NOMO-1 treated with DMSO at 0.1 percent for 48 hours (cell line): ENCODE measurements at regions not wholly inside any gene's neighbourhood (a gene's known extent, or its start where the extent isn't known, plus 50 kb on each side); places are given as distances from the start of the nearest gene placed in this dataset.

ENCODE experiments used
- DNase-seq: peaks from one replicate; lab custom pipeline; 2025; ENCODE audit not compliant: unreplicated experiment; lab: John Stamatoyannopoulos, UW

DNA sequence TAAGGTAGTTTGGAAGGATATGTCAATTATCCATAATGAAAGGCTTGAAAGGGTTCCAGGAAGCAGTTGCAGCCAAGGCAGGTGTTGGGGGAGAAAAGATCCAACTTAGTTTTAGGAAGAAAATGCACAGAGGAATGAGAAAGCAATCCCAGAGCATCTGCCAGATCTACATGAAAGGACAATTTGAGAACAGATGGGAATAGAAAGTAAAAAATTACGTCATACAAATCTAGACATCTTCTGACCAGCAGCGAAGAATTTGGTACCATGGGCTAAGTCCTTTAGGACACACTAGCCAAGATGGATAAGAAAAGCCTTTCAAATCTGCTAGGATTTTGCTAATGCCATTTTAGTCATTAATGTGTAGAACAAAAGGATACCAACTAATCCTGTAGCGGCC is 244.1 kb upstream of the PRR16 start:
- DNase-seq = no peak

DNA sequence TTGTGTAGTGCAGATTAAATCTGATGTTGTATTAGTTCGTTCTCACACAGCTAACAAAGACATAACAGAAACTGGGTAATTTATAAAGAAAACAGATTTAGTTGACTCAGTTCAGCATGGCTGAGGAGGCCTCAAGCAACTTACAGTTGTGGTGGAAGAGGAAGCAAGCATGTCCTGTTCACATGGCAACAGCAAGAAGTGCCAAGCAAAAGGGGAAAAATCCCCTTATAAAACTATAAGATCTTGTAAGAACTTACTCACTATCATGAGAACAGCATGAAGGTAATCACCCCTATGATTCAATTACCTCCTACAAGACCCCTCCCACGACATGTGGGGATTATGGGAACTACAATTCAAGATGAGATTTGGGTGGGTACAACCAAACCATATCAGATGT is 238.6 kb upstream of the PRR16 start:
- no peak for DNase-seq

DNA sequence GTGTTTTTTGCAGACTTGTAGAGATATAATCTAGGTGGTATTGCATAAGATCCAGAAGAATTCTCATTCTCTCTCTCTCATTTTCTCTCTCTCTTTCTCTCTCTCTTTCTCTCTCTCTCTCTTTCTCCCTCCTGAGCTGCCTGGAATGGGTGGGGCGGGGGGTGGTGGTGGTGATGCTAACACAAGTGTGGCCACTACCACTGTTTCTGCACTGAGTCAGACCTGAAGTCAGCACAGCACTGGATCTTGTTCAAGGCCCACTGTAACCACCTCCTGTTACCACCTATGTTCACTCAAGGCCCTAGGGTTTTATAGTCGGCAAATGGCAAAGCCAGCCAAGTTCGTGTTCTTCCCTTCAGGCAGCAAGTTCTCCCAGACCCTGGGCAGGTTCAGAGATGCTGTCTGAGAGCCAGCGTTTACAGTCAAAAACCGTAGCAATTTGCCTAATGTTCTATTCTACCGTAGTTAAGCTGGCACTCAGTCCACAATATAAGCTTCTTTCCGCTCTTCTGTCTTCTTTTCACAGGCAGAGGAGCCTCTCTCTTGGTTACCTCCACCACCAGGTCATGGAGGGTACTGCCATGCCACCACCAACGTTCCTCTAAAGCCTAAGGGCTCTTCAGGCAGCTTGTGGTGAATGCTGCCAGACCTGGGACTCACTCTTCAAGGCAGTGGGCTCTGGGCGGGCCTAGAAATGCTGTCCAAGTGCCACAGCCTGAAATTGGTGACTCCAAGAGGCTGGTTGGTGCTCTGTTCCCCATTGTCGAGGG is 235.7 kb upstream of the PRR16 start:
- DNase-seq = no peak

DNA sequence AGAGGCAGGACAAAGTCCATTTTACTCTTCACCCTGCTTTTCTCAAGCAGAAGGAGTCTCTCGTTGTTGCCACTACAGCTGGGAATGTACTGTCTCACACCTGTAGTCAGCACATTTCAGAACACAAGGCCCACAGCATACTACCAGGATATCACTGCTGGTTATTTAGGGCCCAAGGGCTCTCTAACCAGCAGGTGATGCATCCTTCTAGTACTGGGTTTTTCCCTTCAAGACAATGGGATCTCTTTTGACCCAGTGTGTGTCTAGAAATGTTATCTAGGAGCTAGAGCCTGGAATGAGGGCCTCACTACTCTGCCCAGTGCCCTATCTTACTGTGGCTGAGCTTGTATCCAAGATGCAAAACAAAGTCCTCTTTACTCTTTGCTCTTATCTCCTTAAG is 235.1 kb upstream of the PRR16 start:
- DNase-seq = no peak

DNA sequence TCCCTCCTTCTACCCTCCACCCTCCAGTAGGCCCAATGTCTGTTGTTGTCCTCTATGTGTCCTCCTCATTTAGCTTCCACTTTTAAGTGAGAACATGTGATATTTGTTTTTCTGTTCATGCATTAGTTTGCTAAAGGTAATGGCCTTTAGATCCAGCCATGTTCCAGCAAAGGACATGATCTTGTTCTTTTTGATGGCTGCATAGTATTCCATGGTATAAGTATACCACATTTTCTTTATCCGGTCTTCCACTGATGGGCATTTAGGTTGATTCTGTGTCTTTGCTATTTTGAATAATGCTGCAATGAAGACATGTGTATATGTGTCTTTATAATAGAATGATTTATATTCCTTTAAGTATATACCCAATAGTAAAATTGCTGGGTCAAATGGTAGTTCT is 232.5 kb upstream of the PRR16 start:
- DNase-seq = no peak

DNA sequence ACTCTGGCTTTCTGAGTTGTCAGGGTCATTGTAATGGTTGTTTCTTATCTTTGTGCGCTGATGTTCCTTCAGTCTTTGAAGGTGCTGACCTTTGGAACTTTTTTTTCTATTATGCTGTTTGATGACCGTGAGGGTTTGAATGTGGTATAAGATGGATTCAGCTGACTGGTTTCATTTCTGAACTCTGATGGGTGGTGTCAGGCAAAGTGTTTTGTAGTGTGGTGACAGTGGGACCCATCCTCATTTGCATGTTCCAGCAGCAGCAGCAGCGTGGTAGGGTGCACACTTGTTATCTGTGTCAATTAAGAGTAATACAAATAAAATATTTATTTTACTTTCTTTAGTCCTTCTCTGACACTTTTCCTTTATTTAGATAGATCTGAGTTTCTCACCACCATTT is 227.7 kb upstream of the PRR16 start:
- no peak for DNase-seq

DNA sequence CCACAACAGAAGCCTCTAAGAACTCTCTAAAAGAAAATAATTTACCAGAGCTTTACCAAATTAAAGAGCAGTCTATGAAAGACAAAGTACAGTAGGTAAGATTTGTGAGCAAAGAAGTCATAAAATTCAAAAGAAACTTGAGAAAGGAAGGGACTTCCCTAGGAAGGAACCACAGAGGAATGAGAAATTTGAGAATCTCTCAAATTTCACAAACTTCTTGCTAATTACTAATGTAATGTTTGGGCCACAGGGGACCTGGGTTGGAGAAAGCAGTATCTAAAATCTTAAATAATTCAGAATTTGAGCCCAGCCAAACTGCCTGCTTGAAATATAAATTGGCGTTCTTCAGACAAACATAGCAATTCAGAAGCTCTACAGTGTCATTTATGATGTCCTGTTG is 225.0 kb upstream of the PRR16 start:
- DNase-seq = no peak

DNA sequence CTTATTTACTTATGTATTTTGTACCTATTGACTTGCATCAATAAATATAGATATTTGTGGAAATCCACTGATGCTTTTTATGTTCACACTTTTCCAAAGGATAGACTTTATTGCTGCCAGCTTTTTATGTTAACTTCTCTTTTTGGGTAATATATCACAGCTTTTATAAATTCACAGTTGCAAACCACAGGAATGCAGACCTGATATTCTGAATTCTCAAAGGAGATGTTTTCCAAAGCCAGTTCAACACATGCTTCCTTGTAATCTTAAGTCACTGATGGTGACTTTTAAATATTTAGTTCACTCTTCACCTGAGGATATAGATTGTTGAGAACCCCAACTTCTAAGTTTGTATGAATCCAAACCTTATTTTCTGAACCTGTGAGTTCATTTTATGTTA is 223.4 kb upstream of the PRR16 start:
- DNase-seq = no peak

DNA sequence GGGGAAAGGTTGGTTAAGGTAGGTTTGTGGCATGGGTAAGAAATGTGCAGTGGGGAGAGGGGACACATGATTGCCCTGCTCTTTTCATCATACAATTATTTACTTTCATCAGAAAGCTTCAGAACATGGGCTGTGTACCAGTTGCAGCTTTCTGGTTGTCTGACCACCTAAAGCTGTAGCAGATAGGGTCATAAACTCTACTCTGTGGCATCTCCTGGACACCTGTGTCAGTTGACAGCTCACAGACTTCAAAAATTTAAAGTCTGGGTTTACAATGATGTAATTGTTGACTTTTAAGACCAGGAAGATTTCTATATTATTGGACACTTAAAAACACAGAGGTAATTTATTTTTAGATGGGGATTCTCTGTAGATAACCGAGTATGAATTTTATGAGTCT is 222.7 kb upstream of the PRR16 start:
- no peak for DNase-seq

DNA sequence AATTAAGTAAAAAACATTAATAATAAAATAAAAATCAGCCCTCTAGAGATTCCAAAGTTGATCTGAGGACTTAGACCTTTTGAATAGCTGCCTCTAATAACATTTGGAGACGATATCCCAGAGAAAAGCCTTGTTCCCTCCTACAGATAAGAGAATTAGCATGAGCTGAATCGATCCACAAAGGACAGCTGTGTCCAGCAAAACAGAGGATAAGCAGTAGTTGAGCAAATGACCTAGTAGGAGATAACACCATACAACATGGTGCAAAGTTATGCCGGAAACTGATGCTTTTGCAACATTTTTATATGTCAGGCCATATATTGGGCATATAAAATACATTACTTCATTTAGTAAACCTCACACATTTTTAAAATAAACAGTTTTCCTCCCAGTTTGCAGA is 212.2 kb upstream of the PRR16 start:
- no peak for DNase-seq

DNA sequence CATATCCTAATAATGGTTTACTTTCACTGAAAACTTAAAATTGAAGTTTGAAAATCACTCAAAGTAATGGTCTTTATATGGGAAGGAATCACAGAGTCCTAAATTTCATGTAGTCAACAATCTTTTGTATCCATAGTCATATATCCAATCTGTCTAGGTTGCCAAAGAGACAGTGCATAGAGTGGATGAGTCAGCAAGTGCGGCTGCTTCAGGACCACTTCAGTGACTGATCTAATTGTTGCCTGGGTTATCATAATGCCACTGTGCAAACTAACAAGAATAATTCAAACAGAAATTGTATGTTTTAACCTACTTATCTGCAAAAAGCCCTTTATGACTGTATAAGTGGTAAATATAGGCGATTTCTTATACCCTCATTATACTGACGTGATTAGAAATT is 211.3 kb upstream of the PRR16 start:
- DNase-seq = no peak

DNA sequence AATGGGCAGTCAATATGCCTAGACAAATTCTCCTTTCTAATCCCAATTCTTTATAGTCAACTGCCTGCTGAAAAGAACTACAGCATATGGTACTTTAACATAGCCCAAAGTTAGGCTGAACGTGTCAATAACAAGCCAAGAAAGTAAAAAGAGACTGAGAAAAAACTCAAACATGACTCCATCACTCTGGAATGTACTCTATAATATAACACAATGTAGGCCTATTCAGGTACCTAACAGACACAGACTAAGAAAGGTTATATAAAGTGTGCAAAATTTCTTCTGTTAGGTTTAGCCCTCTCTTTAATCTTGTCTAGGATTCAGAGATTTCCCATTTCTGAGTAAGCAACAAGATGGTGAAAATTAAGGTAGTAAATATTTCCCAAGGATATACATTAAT is 209.7 kb upstream of the PRR16 start:
- no peak for DNase-seq

DNA sequence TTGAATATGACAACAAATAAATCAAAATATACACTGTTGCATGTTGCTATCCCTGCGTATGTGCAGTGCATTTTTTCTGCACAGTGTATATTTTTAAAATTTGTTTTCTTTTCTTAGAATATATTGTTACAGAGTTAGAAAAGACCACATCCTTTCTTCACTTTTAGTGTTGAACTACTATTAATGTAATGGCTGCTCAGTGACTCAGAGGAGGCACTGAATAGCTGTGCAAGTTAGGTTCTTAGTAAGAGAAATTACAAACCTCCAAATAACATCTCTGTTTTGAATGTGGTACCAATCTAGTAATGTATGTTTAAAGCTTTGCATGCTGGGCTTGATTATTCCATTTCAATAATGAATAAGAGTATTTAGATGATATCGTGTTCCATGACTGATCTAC is 208.9 kb upstream of the PRR16 start:
- DNase-seq = no peak

DNA sequence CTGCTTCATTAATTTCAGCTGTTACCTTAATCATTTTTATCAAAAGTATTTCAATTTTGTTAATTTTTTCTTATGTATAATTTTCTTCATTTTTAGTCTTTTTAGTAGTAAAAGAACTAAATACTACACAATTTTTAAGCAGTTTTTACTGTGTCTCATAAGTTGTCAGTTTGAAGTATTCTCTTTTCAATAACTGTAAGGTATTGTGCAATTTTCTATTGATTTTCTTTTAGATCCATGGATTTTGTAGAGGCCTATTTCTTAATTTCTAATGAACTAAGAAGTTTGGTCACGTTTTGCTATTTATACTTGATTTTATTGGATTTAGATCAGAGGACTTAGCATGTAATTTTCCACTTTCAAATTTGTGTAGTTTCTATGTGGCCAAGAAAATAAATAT is 207.7 kb upstream of the PRR16 start:
- no peak for DNase-seq

DNA sequence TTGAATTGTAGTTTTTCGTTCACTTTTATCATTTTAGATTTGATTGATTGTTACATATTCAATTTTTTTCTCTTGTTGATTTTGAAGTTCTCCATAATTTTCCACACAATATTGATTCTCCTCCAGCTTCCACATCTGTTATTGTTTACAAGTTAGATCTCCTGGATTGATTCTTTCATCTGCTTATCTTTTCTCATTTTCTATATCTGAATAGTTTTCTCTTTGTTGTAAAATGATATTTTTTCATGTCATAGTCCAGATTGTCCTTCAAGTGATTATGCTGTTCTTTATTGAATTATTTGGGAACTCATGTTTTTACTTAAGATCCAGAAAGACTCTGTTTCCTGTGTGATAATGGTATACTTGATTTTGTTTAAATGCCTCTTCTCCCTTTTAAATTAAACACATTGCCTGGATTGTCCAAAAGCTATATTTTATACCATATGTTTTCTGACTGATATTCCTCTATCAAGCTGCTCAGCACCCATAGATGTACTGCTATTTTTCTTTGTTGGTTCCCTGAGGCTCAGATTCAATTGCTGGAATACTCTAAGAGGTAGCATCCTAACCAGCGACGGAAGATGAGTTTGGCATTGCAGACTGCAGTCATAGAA is 206.6 kb upstream of the PRR16 start:
- no peak for DNase-seq

DNA sequence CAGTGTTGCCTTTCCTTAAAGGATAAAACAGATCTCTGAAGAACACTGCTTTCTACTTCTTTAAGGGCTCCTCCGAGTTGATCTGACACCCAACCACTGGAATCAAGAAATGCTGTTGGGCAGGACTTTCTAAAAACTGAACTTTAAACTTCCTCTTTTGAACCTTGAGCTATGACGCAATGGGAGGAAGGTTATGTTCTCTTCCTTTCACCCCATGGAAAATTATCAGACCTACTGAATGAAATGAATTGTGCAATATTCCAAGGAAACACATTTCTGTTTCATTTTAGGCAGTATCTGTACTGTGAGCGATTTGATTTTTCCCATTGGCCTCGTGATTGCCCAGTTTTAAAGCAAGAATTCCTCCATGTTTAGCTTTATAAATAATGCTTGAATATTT is 206.0 kb upstream of the PRR16 start:
- peak; percentile 95 for DNase-seq

DNA sequence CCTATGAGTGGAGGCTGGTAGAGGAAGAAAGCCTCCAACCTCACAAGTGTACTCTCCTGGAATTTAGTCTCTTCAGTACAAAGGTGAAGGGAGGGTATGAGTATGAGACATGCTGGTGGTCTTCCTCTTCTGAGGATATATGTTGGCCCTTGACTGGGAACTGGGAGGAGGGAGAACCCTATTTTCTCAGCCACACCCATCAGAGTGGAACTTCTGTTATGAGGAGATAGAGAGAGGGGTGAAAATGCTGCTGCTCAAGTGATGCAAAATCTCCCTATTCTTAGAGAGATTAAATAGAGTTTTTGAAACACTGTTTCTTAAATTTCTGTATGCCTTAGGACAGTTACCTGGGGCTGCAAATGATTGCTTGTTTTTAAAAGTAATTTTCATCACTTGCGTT is 203.4 kb upstream of the PRR16 start:
- no peak for DNase-seq

DNA sequence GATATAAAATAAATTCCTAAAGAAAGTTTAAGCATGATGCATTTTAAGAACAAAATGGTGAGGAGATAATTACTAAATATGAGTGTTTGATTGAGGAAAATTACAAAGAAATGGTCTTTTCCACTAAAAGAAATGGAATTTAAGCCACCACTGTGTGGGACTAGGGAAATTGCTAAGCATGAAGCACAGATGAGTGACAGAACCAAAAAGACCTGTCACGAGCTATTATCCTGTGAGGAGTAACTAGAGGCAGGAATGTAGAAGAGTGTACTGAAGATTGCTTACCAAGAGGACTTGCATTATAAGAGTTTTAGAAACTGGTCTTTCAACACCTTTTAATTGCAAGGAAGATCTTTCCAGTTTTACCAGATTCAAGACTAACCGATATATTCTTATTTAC is 193.6 kb upstream of the PRR16 start:
- no peak for DNase-seq

DNA sequence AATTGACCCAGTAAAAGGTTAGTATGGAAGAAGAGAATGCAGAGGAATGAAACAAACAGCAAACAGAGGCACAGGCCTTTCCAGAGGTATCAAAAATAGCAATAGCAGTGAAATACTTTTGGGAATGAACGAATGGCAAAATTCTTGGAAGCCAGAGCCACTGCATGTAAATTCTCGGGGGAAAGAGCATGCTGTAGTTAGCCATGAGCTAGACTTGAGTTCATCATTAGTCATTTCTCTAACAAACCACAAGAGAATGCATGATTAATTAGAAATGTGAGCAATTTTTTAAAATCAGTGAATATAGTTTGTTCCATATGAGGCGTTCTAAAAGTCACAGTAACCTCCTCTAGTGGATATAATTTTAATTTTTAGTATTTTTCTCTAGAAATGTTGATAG is 170.3 kb upstream of the PRR16 start:
- no peak for DNase-seq

DNA sequence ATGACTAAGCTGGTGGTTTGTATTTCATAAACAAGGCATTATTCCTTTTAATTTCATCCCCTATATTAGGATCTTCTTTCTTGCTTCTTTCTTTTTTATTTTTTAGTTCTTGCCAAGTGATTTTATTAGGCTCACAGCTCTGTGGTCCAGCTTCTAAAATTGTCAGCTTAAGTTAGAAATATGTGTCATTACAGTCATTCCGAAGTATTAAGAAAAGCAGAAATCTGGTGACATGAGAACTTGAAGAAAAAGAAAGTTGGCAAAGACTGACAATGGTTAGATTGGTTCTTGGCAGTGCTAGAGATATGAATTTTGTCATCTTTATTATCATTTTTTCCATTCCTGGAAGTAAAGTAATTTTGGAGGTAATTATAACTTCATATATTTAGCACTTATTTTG is 166.5 kb upstream of the PRR16 start:
- no peak for DNase-seq

DNA sequence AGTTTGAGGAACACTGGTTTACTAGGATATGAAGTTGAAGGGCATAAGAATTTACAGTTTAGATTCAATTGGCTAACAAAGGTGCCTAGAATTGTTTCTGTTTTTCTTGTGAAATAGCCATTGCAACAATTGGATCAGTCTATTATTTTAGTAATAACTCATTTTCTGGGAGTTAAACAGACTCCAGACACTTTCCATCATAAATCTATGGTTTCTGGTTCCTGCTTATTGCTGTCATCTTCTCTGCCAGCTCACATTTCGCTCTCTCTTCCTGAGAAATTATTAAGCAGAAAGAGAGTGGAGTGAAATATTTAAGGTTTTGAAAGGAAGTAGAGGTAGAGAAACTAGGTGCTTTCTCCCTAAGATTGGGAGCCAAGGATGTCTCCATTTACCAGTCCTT is 165.1 kb upstream of the PRR16 start:
- peak; percentile 64 for DNase-seq

DNA sequence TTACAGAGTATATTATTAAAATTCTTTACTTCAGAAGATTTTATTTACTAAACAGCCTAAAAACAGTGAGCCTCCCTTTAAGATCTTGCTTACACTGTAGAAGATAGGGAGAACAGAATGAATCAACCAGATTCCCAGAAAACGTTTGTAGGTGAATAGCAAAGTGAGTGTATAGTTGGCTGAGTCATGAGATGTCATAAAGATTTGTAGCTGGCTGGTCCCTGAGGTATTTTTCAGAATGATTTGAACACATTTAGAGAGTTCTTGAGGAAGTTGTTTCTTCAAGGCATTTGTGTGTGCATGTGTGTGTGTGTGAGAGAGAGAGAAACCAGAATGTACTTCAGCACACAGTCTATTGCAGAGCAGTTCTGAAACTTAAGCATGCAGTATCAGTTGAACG is 159.4 kb upstream of the PRR16 start:
- DNase-seq = peak; percentile 58

DNA sequence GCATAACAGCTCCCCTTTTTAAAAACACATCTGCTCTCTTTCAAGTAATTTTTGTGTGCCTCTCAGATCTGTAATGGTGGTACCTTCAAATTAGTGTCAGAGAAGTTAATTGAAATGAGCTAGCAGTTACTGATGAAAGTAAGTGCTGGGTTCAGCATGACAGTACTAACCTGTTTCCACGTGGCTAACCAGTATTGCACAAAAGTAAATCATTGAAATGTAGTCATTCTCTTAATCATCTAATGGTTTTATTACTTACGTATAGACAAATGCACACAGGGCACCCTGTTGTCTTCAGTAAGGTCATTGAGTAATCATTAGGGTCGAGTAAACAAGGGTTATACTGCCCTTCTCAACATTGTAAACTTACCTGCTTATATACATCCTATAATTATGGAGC is 157.8 kb upstream of the PRR16 start:
- no peak for DNase-seq
